ENCODE measurements at regions not wholly inside any gene's neighbourhood (a gene's known extent, or its start where the extent isn't known, plus 50 kb on each side); places are given as distances from the start of the nearest gene placed in this dataset.
A peak's percentile ranks its signal among the peaks of the same experiment; 100 is the strongest.

GRCh38 chr15:39211108-39211979, 369.5 kb upstream of the THBS1 start (continued):
- peak; percentile 58; the same call in 1 of the 2 replicates for TF ChIP-seq TFAP4 (IDR thresholded peaks at IDR 0.05; ENCODE audit: borderline replicate concordance, low read depth)
- no peak for TF ChIP-seq SNAPC2 (CRISPR knock-in tag; IDR thresholded peaks at IDR 0.05)
- TF ChIP-seq GTF2F1 (IDR thresholded peaks at IDR 0.05; ENCODE audit: low read length), result no peak
- peak; percentile 89 for TF ChIP-seq HDAC2 (CRISPR knock-in tag; IDR thresholded peaks at IDR 0.05)
- TF ChIP-seq MBNL3 (CRISPR knock-in tag; conservative IDR thresholded peaks at IDR 0.05), result no peak
- TF ChIP-seq MIER3 (CRISPR knock-in tag; IDR thresholded peaks at IDR 0.05; ENCODE audit: borderline replicate concordance), result peak; percentile 32; the same call in 1 of the 2 replicates
- no peak for TF ChIP-seq POLR2AphosphoS5 (IDR thresholded peaks at IDR 0.05; ENCODE audit: low read depth, low read length)
- peak; percentile 52 for TF ChIP-seq TEAD3 (CRISPR knock-in tag; optimal IDR thresholded peaks at IDR 0.05; ENCODE audit: borderline replicate concordance)
- TF ChIP-seq MED1 (CRISPR knock-in tag; IDR thresholded peaks at IDR 0.05), result peak; percentile 82
- peak; percentile 52; the same call in 1 of the 2 replicates for TF ChIP-seq ATF7 (IDR thresholded peaks at IDR 0.05)
- peak; percentile 73; the same call in 1 of the 2 replicates for TF ChIP-seq ATF7 (CRISPR knock-in tag; IDR thresholded peaks at IDR 0.05)
- TF ChIP-seq PBX2 (CRISPR knock-in tag; IDR thresholded peaks at IDR 0.05), result 0 out of 2 replicates have a peak, but pooled peaks have one; percentile 12
- TF ChIP-seq REST (IDR thresholded peaks at IDR 0.05; ENCODE audit: borderline replicate concordance in 1 of 2, low read depth in 1 of 2, low read length in 2 of 2), result no peak
- no peak for TF ChIP-seq JUNB (CRISPR knock-in tag; IDR thresholded peaks at IDR 0.05; ENCODE audit: borderline replicate concordance)
- TF ChIP-seq POGZ (CRISPR knock-in tag; IDR thresholded peaks at IDR 0.05), result peak; percentile 45; the same call in 1 of the 2 replicates
- no peak for TF ChIP-seq ZFP41 (CRISPR knock-in tag; IDR thresholded peaks at IDR 0.05; ENCODE audit: borderline replicate concordance)
- TF ChIP-seq ZNF460 (CRISPR knock-in tag; IDR thresholded peaks at IDR 0.05; ENCODE audit: borderline replicate concordance), result no peak
- TF ChIP-seq ZKSCAN5 (CRISPR knock-in tag; IDR thresholded peaks at IDR 0.05), result no peak
- no peak for TF ChIP-seq KDM5A (IDR thresholded peaks at IDR 0.05; ENCODE audit: borderline replicate concordance, low read length)
- no peak for TF ChIP-seq STAT5B (CRISPR knock-in tag; IDR thresholded peaks at IDR 0.05)
- TF ChIP-seq ISL2 (CRISPR knock-in tag; IDR thresholded peaks at IDR 0.05), result peak; percentile 97
- TF ChIP-seq GATA4 (IDR thresholded peaks at IDR 0.05; ENCODE audit: borderline replicate concordance, low read depth), result peak; percentile 73; the same call in 1 of the 2 replicates
- TF ChIP-seq YEATS2 (CRISPR knock-in tag; IDR thresholded peaks at IDR 0.05; ENCODE audit: borderline replicate concordance), result no peak
- TF ChIP-seq CEBPB (IDR thresholded peaks at IDR 0.05; ENCODE audit: borderline replicate concordance, low read depth, low read length), result peak; percentile 81; the same call in 1 of the 2 replicates
- TF ChIP-seq ZNF34 (CRISPR knock-in tag; IDR thresholded peaks at IDR 0.05; ENCODE audit: borderline replicate concordance), result no peak
- no peak for TF ChIP-seq NR2F1 (CRISPR knock-in tag; IDR thresholded peaks at IDR 0.05)
